ENCODE measurements at regions not wholly inside any gene's neighbourhood (a gene's known extent, or its start where the extent isn't known, plus 50 kb on each side); places are given as distances from the start of the nearest gene placed in this dataset.

GRCh38 chr2:147170932-147171331, 673.9 kb upstream of the ACVR2A start (continued):
- TF ChIP-seq ZNF462 (CRISPR knock-in tag; IDR thresholded peaks at IDR 0.05) (no peak), NANOG (IDR thresholded peaks at IDR 0.05; ENCODE audit: borderline replicate concordance) (no peak), ZNF114 (CRISPR knock-in tag; IDR thresholded peaks at IDR 0.05) (no peak)
- TF ChIP-seq, protein P1, sequence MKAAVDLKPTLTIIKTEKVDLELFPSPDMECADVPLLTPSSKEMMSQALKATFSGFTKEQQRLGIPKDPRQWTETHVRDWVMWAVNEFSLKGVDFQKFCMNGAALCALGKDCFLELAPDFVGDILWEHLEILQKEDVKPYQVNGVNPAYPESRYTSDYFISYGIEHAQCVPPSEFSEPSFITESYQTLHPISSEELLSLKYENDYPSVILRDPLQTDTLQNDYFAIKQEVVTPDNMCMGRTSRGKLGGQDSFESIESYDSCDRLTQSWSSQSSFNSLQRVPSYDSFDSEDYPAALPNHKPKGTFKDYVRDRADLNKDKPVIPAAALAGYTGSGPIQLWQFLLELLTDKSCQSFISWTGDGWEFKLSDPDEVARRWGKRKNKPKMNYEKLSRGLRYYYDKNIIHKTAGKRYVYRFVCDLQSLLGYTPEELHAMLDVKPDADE (IDR thresholded peaks at IDR 0.05) = no peak

- H3K36me3 ChIP-seq (ENCODE audit: insufficient read depth) = no peaks in the 10 kb centered on the region
- H3K79me2 ChIP-seq (replicated peaks; ENCODE audit: insufficient read depth) = no peaks in the 10 kb centered on the region
- DNase-seq (ENCODE audit: low spot score) (no peak), ATAC-seq (no peak)
- Mint-ChIP-seq H3K4me3 (no peak overlapping the region), H3K27me3 (ENCODE audit: insufficient read depth, low read depth, poor library complexity) (no peaks in the 10 kb centered on the region), H3K27ac (no peak overlapping the region), H3K9me3 (no peaks in the 10 kb centered on the region; the same call in 2 of the 3 replicates), H3K4me1 (no peaks in the 10 kb centered on the region), H3K36me3 (ENCODE audit: low read depth) (no peaks in the 10 kb centered on the region)
- no peak overlapping the region for H3K4me3 ChIP-seq
- H3K4me1 ChIP-seq (ENCODE audit: insufficient read depth) = no peaks in the 10 kb centered on the region
- H3F3A ChIP-seq (replicated peaks; ENCODE audit: low read depth) = no peaks in the 10 kb centered on the region
- H3K27ac ChIP-seq (ENCODE audit: low read depth) = no peak overlapping the region
- no peak overlapping the region for H3K4me2 ChIP-seq
- H3K9me2 ChIP-seq (ENCODE audit: insufficient read depth) = peaks cover 17% of the 10 kb centered on the region
- H3K27me3 ChIP-seq (ENCODE audit: insufficient read depth) = no peaks in the 10 kb centered on the region
- no peaks in the 10 kb centered on the region for H4K20me1 ChIP-seq (replicated peaks; ENCODE audit: insufficient read depth)
- H2AFZ ChIP-seq = no peak overlapping the region
- TF ChIP-seq, protein P2, sequence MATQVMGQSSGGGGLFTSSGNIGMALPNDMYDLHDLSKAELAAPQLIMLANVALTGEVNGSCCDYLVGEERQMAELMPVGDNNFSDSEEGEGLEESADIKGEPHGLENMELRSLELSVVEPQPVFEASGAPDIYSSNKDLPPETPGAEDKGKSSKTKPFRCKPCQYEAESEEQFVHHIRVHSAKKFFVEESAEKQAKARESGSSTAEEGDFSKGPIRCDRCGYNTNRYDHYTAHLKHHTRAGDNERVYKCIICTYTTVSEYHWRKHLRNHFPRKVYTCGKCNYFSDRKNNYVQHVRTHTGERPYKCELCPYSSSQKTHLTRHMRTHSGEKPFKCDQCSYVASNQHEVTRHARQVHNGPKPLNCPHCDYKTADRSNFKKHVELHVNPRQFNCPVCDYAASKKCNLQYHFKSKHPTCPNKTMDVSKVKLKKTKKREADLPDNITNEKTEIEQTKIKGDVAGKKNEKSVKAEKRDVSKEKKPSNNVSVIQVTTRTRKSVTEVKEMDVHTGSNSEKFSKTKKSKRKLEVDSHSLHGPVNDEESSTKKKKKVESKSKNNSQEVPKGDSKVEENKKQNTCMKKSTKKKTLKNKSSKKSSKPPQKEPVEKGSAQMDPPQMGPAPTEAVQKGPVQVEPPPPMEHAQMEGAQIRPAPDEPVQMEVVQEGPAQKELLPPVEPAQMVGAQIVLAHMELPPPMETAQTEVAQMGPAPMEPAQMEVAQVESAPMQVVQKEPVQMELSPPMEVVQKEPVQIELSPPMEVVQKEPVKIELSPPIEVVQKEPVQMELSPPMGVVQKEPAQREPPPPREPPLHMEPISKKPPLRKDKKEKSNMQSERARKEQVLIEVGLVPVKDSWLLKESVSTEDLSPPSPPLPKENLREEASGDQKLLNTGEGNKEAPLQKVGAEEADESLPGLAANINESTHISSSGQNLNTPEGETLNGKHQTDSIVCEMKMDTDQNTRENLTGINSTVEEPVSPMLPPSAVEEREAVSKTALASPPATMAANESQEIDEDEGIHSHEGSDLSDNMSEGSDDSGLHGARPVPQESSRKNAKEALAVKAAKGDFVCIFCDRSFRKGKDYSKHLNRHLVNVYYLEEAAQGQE (IDR thresholded peaks at IDR 0.05; ENCODE audit: unreplicated experiment) = no peak
- TF ChIP-seq, protein P3, sequence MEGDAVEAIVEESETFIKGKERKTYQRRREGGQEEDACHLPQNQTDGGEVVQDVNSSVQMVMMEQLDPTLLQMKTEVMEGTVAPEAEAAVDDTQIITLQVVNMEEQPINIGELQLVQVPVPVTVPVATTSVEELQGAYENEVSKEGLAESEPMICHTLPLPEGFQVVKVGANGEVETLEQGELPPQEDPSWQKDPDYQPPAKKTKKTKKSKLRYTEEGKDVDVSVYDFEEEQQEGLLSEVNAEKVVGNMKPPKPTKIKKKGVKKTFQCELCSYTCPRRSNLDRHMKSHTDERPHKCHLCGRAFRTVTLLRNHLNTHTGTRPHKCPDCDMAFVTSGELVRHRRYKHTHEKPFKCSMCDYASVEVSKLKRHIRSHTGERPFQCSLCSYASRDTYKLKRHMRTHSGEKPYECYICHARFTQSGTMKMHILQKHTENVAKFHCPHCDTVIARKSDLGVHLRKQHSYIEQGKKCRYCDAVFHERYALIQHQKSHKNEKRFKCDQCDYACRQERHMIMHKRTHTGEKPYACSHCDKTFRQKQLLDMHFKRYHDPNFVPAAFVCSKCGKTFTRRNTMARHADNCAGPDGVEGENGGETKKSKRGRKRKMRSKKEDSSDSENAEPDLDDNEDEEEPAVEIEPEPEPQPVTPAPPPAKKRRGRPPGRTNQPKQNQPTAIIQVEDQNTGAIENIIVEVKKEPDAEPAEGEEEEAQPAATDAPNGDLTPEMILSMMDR (conservative IDR thresholded peaks at IDR 0.05; ENCODE audit: low read depth in 2 of 2) = no peak
- no peak for TF ChIP-seq POLR2AphosphoS5 (IDR thresholded peaks at IDR 0.05; ENCODE audit: low read depth)
- no peak for TF ChIP-seq CREB1 (CRISPR knock-in tag; IDR thresholded peaks at IDR 0.05; ENCODE audit: low read depth)
- no peak for TF ChIP-seq JUNB (IDR thresholded peaks at IDR 0.05; ENCODE audit: unreplicated experiment)
- TF ChIP-seq EZH2phosphoT487 (IDR thresholded peaks at IDR 0.05; ENCODE audit: unreplicated experiment) = no peak
- TF ChIP-seq NANOG (IDR thresholded peaks at IDR 0.05; ENCODE audit: borderline replicate concordance) = no peak
- no peak for TF ChIP-seq STAT1 (IDR thresholded peaks at IDR 0.05; ENCODE audit: unreplicated experiment)
- TF ChIP-seq ZNF114 (CRISPR knock-in tag; IDR thresholded peaks at IDR 0.05) = no peak
- TF ChIP-seq EZH2 (IDR thresholded peaks at IDR 0.05; ENCODE audit: low read depth, unreplicated experiment) = no peak
Observed at GRCh38 chr2:147165697-147166382, 679.0 kb upstream of the ACVR2A start.

All from GM23338 (cell line).